ENCODE measurements at regions not wholly inside any gene's neighbourhood (a gene's known extent, or its start where the extent isn't known, plus 50 kb on each side); places are given as distances from the start of the nearest gene placed in this dataset.

- Mint-ChIP-seq H3K9me3 (ENCODE audit: insufficient read depth) (no peaks in the 10 kb centered on the region), H3K27ac (no peak overlapping the region), H3K4me1 (ENCODE audit: low read depth) (no peaks in the 10 kb centered on the region), H3K36me3 (ENCODE audit: low read depth) (no peaks in the 10 kb centered on the region), H3K27me3 (ENCODE audit: low read depth) (no peaks in the 10 kb centered on the region), H3K4me3 (no peak overlapping the region)
- ChIA-PET CTCF (no interaction called here), POLR2A (no interaction called here)
- DNase-seq, result no peak
- ATAC-seq, result no peak
Observed at GRCh38 chr5:167633114-167633513, 658.3 kb upstream of the WWC1 start.

GRCh38 chr5:167633931-167634341 lies 657.5 kb upstream of the WWC1 start:
- ATAC-seq, result no peak
- no peaks in the 10 kb centered on the region for H3K4me1 Mint-ChIP-seq (ENCODE audit: low read depth)

GRCh38 chr5:167634432-167634831 lies 657.0 kb upstream of the WWC1 start:
- Mint-ChIP-seq H3K4me1 (ENCODE audit: low read depth) (no peaks in the 10 kb centered on the region), H3K9me3 (ENCODE audit: insufficient read depth) (no peaks in the 10 kb centered on the region), H3K36me3 (ENCODE audit: low read depth) (no peaks in the 10 kb centered on the region), H3K4me3 (no peak overlapping the region), H3K27ac (no peak overlapping the region), H3K27me3 (ENCODE audit: low read depth) (no peaks in the 10 kb centered on the region)
- ChIA-PET POLR2A (no interaction called here), CTCF (no interaction called here)
- no peak for ATAC-seq
- no peak for DNase-seq

More at GRCh38 chr5:167633931-167634341, 657.5 kb upstream of the WWC1 start:
- ChIA-PET POLR2A (no interaction called here), CTCF (no interaction called here)
- no peak for DNase-seq
- H3K27ac Mint-ChIP-seq, result no peak overlapping the region
- H3K4me3 Mint-ChIP-seq, result no peak overlapping the region
- H3K36me3 Mint-ChIP-seq (ENCODE audit: low read depth), result no peaks in the 10 kb centered on the region
- no peaks in the 10 kb centered on the region for H3K27me3 Mint-ChIP-seq (ENCODE audit: low read depth)
- H3K9me3 Mint-ChIP-seq (ENCODE audit: insufficient read depth), result no peaks in the 10 kb centered on the region

- Mint-ChIP-seq H3K27me3 (ENCODE audit: low read depth) (no peaks in the 10 kb centered on the region), H3K4me1 (ENCODE audit: low read depth) (no peaks in the 10 kb centered on the region), H3K4me3 (no peak overlapping the region), H3K27ac (no peak overlapping the region), H3K9me3 (ENCODE audit: insufficient read depth) (no peaks in the 10 kb centered on the region), H3K36me3 (ENCODE audit: low read depth) (no peaks in the 10 kb centered on the region)
- POLR2A ChIA-PET, result no interaction called here
- DNase-seq (no peak), ATAC-seq (no peak)
- CTCF ChIA-PET, result no interaction called here
Observed at GRCh38 chr5:167638816-167639215, 652.6 kb upstream of the WWC1 start.

- CTCF ChIA-PET, result no interaction called here
- no peaks in the 10 kb centered on the region for H3K4me1 Mint-ChIP-seq (ENCODE audit: low read depth)
- H3K36me3 Mint-ChIP-seq (ENCODE audit: low read depth), result no peaks in the 10 kb centered on the region
- H3K9me3 Mint-ChIP-seq (ENCODE audit: insufficient read depth), result no peaks in the 10 kb centered on the region
- H3K4me3 Mint-ChIP-seq, result no peak overlapping the region
- POLR2A ChIA-PET, result no interaction called here
- H3K27ac Mint-ChIP-seq, result no peak overlapping the region
- no peaks in the 10 kb centered on the region for H3K27me3 Mint-ChIP-seq (ENCODE audit: low read depth)
- DNase-seq, result no peak
- no peak for ATAC-seq
Observed at GRCh38 chr5:167639273-167639672, 652.2 kb upstream of the WWC1 start.

DNA sequence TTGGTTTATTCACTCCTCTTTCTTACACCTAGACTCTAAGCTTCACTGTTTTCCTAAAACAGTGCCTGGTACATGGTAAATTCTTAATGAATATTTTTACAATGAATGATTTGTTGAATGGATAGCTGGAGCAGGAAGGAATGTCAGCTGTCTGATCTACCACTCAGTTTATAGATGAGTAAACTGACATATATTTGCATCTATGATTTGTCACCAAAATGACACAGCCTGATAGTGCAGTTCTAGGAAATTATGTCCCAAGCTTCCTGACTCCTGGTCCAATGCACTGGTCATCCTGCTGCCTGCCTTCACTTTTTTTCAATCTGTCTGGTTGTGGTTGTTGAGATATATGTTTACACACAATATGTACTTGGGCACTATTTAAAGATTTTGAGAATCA lies 651.7 kb upstream of the WWC1 start:
- no peaks in the 10 kb centered on the region for H3K9me3 Mint-ChIP-seq (ENCODE audit: insufficient read depth)
- DNase-seq, result no peak
- POLR2A ChIA-PET, result interaction anchor here (0.7 kb wide), 1 partner anchor 9 kb away, joined by 4 read pairs; no protein-coding TSS in a partner anchor
- no peaks in the 10 kb centered on the region for H3K4me1 Mint-ChIP-seq (ENCODE audit: low read depth)
- no peak overlapping the region for H3K27ac Mint-ChIP-seq
- H3K36me3 Mint-ChIP-seq (ENCODE audit: low read depth), result no peaks in the 10 kb centered on the region
- no peaks in the 10 kb centered on the region for H3K27me3 Mint-ChIP-seq (ENCODE audit: low read depth)
- ATAC-seq, result no peak
- CTCF ChIA-PET, result no interaction called here
- no peak overlapping the region for H3K4me3 Mint-ChIP-seq

DNA sequence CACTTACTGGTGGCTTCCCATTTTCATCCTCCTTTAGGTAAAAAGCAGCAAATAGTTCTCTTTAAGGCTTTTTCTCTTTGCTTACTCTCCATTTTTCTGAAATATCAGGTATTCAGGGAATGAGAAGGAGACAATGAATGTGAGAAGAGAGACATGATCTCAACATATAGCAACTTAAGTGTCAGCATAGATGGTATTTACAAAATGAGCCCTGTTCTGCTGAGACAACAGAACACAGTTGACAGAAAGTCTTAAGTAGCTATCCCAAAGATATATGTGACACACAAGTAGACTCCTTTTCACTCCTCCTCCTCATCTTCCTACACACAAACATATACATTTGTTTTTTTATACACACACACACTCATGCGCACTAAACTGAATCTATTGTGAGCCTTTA lies 649.3 kb upstream of the WWC1 start:
- ChIA-PET CTCF (no interaction called here), POLR2A (no interaction called here)
- H3K36me3 Mint-ChIP-seq (ENCODE audit: low read depth), result no peaks in the 10 kb centered on the region
- H3K27me3 Mint-ChIP-seq (ENCODE audit: low read depth), result no peaks in the 10 kb centered on the region
- no peak overlapping the region for H3K27ac Mint-ChIP-seq
- H3K9me3 Mint-ChIP-seq (ENCODE audit: insufficient read depth), result no peaks in the 10 kb centered on the region
- ATAC-seq (no peak), DNase-seq (no peak)
- no peak overlapping the region for H3K4me3 Mint-ChIP-seq
- no peaks in the 10 kb centered on the region for H3K4me1 Mint-ChIP-seq (ENCODE audit: low read depth)

GRCh38 chr5:167642779-167643517 lies 648.5 kb upstream of the WWC1 start:
- ChIA-PET POLR2A (no interaction called here), CTCF (no interaction called here)
- Mint-ChIP-seq H3K27ac (no peak overlapping the region), H3K27me3 (ENCODE audit: low read depth) (no peaks in the 10 kb centered on the region), H3K4me3 (no peak overlapping the region), H3K4me1 (ENCODE audit: low read depth) (no peaks in the 10 kb centered on the region), H3K36me3 (ENCODE audit: low read depth) (no peaks in the 10 kb centered on the region), H3K9me3 (ENCODE audit: insufficient read depth) (no peaks in the 10 kb centered on the region)
- no peak for DNase-seq
- no peak for ATAC-seq

DNA sequence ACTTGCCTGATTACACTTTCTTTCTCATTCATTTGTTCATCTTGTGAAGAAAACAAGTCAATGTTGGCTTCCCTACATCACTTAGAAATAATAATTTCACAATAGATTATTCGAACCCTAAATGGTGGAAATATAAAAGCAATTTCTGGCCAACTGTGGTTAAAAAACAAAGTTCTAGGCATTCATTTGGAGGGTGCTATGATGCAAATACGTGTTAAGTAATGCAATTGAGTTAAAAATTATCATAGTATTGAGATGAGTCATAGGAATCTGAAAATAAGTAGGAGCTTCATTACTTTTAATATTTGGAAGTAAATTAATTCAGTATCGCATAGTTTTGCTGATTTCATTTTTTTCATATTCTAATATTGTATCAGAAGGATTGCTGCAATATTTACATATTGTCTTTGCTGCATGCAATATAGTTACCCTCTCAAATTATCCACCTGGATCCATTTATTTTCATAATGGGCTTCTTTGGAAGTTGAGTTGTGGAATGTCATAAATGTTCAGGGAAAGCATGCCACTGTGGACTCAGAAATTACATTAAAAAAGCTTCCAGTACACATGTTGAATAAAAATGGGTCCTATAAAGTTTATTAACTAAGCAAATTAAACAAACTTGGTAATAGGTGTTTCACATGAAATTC lies 647.7 kb upstream of the WWC1 start:
- Mint-ChIP-seq H3K36me3 (ENCODE audit: low read depth) (no peaks in the 10 kb centered on the region), H3K27ac (no peak overlapping the region), H3K4me1 (ENCODE audit: low read depth) (no peaks in the 10 kb centered on the region), H3K27me3 (ENCODE audit: low read depth) (no peaks in the 10 kb centered on the region), H3K9me3 (ENCODE audit: insufficient read depth) (no peaks in the 10 kb centered on the region), H3K4me3 (no peak overlapping the region)
- ChIA-PET POLR2A (no interaction called here), CTCF (no interaction called here)
- ATAC-seq, result no peak
- no peak for DNase-seq

GRCh38 chr5:167644619-167645018 lies 646.8 kb upstream of the WWC1 start:
- CTCF ChIA-PET, result no interaction called here
- POLR2A ChIA-PET, result no interaction called here
- DNase-seq (no peak), ATAC-seq (no peak)
- H3K4me3 Mint-ChIP-seq, result no peak overlapping the region
- H3K9me3 Mint-ChIP-seq (ENCODE audit: insufficient read depth), result no peaks in the 10 kb centered on the region
- H3K36me3 Mint-ChIP-seq (ENCODE audit: low read depth), result no peaks in the 10 kb centered on the region
- H3K27ac Mint-ChIP-seq, result no peak overlapping the region
- no peaks in the 10 kb centered on the region for H3K4me1 Mint-ChIP-seq (ENCODE audit: low read depth)
- no peaks in the 10 kb centered on the region for H3K27me3 Mint-ChIP-seq (ENCODE audit: low read depth)

- no peak for ATAC-seq
- CTCF ChIA-PET, result no interaction called here
- H3K9me3 Mint-ChIP-seq (ENCODE audit: insufficient read depth), result no peaks in the 10 kb centered on the region
- H3K36me3 Mint-ChIP-seq (ENCODE audit: low read depth), result no peaks in the 10 kb centered on the region
- H3K4me3 Mint-ChIP-seq, result no peak overlapping the region
- no peaks in the 10 kb centered on the region for H3K27me3 Mint-ChIP-seq (ENCODE audit: low read depth)
- no peaks in the 10 kb centered on the region for H3K4me1 Mint-ChIP-seq (ENCODE audit: low read depth)
- no peak overlapping the region for H3K27ac Mint-ChIP-seq
- POLR2A ChIA-PET, result no interaction called here
- DNase-seq, result no peak
Observed at GRCh38 chr5:167649471-167649870, 642.0 kb upstream of the WWC1 start.

DNA sequence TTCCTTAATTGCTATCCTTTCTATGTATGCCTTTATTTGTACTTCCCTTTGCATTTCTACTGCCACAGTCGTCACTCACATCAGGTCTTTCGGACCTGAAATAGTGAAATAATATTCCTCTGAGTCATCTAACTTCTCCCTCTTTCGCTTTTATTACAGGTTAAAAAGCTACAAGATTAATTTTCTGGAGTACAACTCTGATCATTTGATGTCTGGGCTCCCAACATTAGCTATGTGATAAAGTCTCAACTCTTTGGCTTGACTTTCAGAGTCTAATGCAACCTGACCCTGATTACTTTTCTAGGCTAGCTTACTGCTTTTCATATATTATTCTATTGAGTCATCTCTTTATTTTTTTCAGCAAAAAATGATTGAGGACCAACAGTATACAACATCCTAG lies 638.8 kb upstream of the WWC1 start:
- DNase-seq (no peak), ATAC-seq (no peak)
- no peaks in the 10 kb centered on the region for H3K4me1 Mint-ChIP-seq (ENCODE audit: low read depth)
- H3K27ac Mint-ChIP-seq, result no peak overlapping the region
- ChIA-PET POLR2A (no interaction called here), CTCF (interaction anchor here (0.6 kb wide), 1 partner anchor 57 kb away, joined by 3 read pairs; no protein-coding TSS in a partner anchor)
- no peaks in the 10 kb centered on the region for H3K9me3 Mint-ChIP-seq (ENCODE audit: insufficient read depth)
- H3K4me3 Mint-ChIP-seq, result no peak overlapping the region
- H3K36me3 Mint-ChIP-seq (ENCODE audit: low read depth), result no peaks in the 10 kb centered on the region
- H3K27me3 Mint-ChIP-seq (ENCODE audit: low read depth), result no peaks in the 10 kb centered on the region

DNA sequence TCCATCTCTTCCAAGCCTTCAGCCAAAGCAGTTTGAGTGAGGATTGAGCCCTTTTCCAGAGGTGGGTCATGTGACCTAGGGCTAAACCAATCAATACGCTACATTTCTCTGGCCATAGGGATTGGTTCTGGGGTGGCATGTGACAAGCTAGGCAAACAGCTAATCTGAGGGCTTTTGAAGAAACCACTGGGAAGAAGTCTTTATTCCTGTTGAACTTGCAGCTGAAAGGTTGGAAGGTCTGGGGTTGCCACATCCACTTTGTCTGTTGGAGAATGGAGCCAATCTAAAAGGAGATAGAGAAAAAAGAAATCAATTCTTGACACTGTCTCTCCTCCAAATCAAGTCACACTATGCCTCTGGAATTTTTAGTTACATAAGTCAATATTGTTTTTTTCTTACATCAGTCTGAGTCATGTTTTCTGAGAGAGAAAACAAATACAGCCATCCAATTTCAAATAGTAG lies 637.8 kb upstream of the WWC1 start:
- Mint-ChIP-seq H3K27ac (no peak overlapping the region), H3K36me3 (ENCODE audit: low read depth) (no peaks in the 10 kb centered on the region), H3K9me3 (ENCODE audit: insufficient read depth) (no peaks in the 10 kb centered on the region), H3K4me3 (no peak overlapping the region), H3K4me1 (ENCODE audit: low read depth) (no peaks in the 10 kb centered on the region), H3K27me3 (ENCODE audit: low read depth) (no peaks in the 10 kb centered on the region)
- ATAC-seq (no peak), DNase-seq (no peak)
- POLR2A ChIA-PET, result no interaction called here
- CTCF ChIA-PET, result no interaction called here

All from activated CD8-positive, alpha-beta T cell treated with anti-CD3 and anti-CD28 coated beads, Interleukin-2, amount 10 ng/mL, durations not matched to agents 7 days and 5 days (primary cell).